ENCODE measurements at regions not wholly inside any gene's neighbourhood (a gene's known extent, or its start where the extent isn't known, plus 50 kb on each side); places are given as distances from the start of the nearest gene placed in this dataset.

- POLR2A ChIA-PET = no interaction called here
- DNase-seq (ENCODE audit: low read depth, low spot score) (no peak), FAIRE-seq (no peak), ATAC-seq (no peak)
- H3K36me3 ChIP-seq (ENCODE audit: control insufficient read depth in 2 of 2, insufficient read depth in 2 of 2, low read length in 1 of 2) = no peaks in the 10 kb centered on the region
- intact Hi-C loops (cut with micrococcal nuclease; ENCODE audit: unreplicated experiment) (no loop called here), in situ Hi-C loops (cut with MboI) (no loop called here)
- H3K9me3 ChIP-seq (replicated peaks; ENCODE audit: control insufficient read depth, insufficient read depth, low read length) = no peaks in the 10 kb centered on the region
- no peak for TF ChIP-seq SREBF1 (IDR thresholded peaks at IDR 0.05; ENCODE audit: low read length)
- no peak for TF ChIP-seq FOXK2 (IDR thresholded peaks at IDR 0.05)
- TF ChIP-seq PBX3 (IDR thresholded peaks at IDR 0.05; ENCODE audit: insufficient replicate concordance, low read depth, low read length) = no peak
- TF ChIP-seq SKIL (IDR thresholded peaks at IDR 0.05; ENCODE audit: low read depth, poor library complexity, severe bottlenecking) = no peak
- no peak for TF ChIP-seq ATF7 (IDR thresholded peaks at IDR 0.05; ENCODE audit: low read depth)
- TF ChIP-seq PAX5 (IDR thresholded peaks at IDR 0.05; ENCODE audit: borderline replicate concordance, low read depth, low read length) = no peak
- no peak for TF ChIP-seq IRF3 (IDR thresholded peaks at IDR 0.05)
- no peak for TF ChIP-seq ZNF207 (IDR thresholded peaks at IDR 0.05; ENCODE audit: borderline replicate concordance)
- no peak for TF ChIP-seq REST (IDR thresholded peaks at IDR 0.05; ENCODE audit: low read depth, low read length)
- TF ChIP-seq MYB (IDR thresholded peaks at IDR 0.05; ENCODE audit: borderline replicate concordance, low read depth, low read length) = no peak
- no peak for TF ChIP-seq NFIC (IDR thresholded peaks at IDR 0.05; ENCODE audit: low read depth, low read length)
- no peak for TF ChIP-seq POLR2A (IDR thresholded peaks at IDR 0.05; ENCODE audit: low read depth, low read length)
- TF ChIP-seq TAF1 (IDR thresholded peaks at IDR 0.05; ENCODE audit: borderline replicate concordance, low read depth, low read length) = no peak
- RAD21 ChIA-PET (ENCODE audit: unreplicated experiment) = no interaction called here
- H3K4me2 ChIP-seq (ENCODE audit: control insufficient read depth, insufficient read depth) = no peak overlapping the region
- SMC1A ChIA-PET (ENCODE audit: uncharacterized antibody, unreplicated experiment) = interaction anchor here (1.0 kb wide), 1 partner anchor 17 kb away, joined by 3 read pairs; no protein-coding TSS in a partner anchor
- no peaks in the 10 kb centered on the region for H3K79me2 ChIP-seq (ENCODE audit: control insufficient read depth, insufficient read depth, low read length)
- H3K27ac ChIP-seq (ENCODE audit: control insufficient read depth, insufficient read depth) = no peak overlapping the region
- no peak overlapping the region for H2AFZ ChIP-seq (ENCODE audit: control insufficient read depth, low read depth, low read length)
- no peak overlapping the region for H3K4me3 ChIP-seq
- no peaks in the 10 kb centered on the region for H4K20me1 ChIP-seq (ENCODE audit: control insufficient read depth, insufficient read depth)
- WGBS (ENCODE audit: insufficient coverage, insufficient replicate concordance, low lambda C conversion rate, missing lambda C conversion rate) = 25% methylated on average over 2 of the region's 2 CpGs
- no peak overlapping the region for H3K9ac ChIP-seq (ENCODE audit: control insufficient read depth, insufficient read depth, low read length)
- H3K4me1 ChIP-seq (ENCODE audit: control insufficient read depth, insufficient read depth, low read length) = no peaks in the 10 kb centered on the region
- H3K27me3 ChIP-seq (replicated peaks in 1 of 2; ENCODE audit: control insufficient read depth in 2 of 2, insufficient read depth in 2 of 2, low read length in 1 of 2) = no peaks in the 10 kb centered on the region
- no TSS peak for BruUV-seq (replicated peaks)
- CTCF ChIA-PET = interaction anchor here (0.5 kb wide), 1 partner anchor 13 kb away, joined by 3 read pairs; no protein-coding TSS in a partner anchor
These were observed 116.3 kb downstream of the USP22 start for GRCh38 chr17:20926532-20926931.

All from GM12878 (cell line).